Neural crest cell (in vitro differentiated cells): ENCODE measurements at regions not wholly inside any gene's neighbourhood (a gene's known extent, or its start where the extent isn't known, plus 50 kb on each side); places are given as distances from the start of the nearest gene placed in this dataset.

Experiments
- DNase-seq: peaks from one replicate; pipeline ENCODE4 v3.0.0; 2021; ENCODE audit warnings: low read depth, mixed read lengths, low spot score
- H3K27ac Mint-ChIP-seq: one replicate; pipeline ENCODE4 v1.8.0; 2021; ENCODE audit warnings: mild to moderate bottlenecking, mixed read lengths; ENCODE audit not compliant: unreplicated experiment
- H3K27me3 Mint-ChIP-seq: 2 replicates; pipeline ENCODE4 v1.8.0; 2021; ENCODE audit warnings: low read depth, mild to moderate bottlenecking, mixed read lengths
- H3K36me3 Mint-ChIP-seq: 2 replicates; pipeline ENCODE4 v1.8.0; 2021; ENCODE audit warnings: low read depth, mild to moderate bottlenecking, mixed read lengths
- H3K4me1 Mint-ChIP-seq: 2 replicates; pipeline ENCODE4 v1.8.0; 2021; ENCODE audit warnings: mixed read lengths
- H3K4me3 Mint-ChIP-seq: one replicate; pipeline ENCODE4 v1.8.0; 2021; ENCODE audit warnings: mild to moderate bottlenecking, mixed read lengths
- H3K9me3 Mint-ChIP-seq: 2 replicates; pipeline ENCODE4 v1.8.0; 2021; ENCODE audit warnings: mixed read lengths
- CTCF ChIP-seq: fragments of 200-600 bp; sonication (generic); conservative IDR thresholded peaks from 2 replicates; pipeline ENCODE4 v1.5.0; 2021; ENCODE audit warnings: antibody characterized with exemption, mild to moderate bottlenecking

DNA sequence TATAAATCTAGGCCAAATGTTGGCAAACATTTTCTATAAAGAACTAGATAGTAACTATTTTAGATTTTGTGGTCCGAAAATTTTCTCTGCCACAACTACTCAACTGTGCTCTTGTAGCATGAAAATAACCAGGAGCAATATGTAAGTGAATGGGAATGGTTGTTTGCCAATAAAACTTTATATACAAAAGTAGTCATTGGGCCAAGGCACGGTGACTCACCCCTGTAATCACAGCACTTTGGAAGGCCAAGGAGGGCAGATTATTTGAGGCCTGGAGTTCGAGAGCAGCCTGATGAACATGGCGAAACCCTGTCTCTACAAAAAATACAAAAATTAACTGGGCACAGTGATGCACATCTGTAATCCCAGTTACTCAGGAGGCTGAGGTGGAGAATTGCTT is 617.1 kb downstream of the EPM2A start:
- Mint-ChIP-seq H3K4me3 (no peak overlapping the region), H3K9me3 (no peaks in the 10 kb centered on the region), H3K27ac (no peak overlapping the region), H3K4me1 (peaks cover 7% of the 10 kb centered on the region), H3K36me3 (no peaks in the 10 kb centered on the region), H3K27me3 (no peaks in the 10 kb centered on the region)
- TF ChIP-seq CTCF, result no peak
- no peak for DNase-seq

GRCh38 chr6:145119081-145119480 is 616.2 kb downstream of the EPM2A start:
- Mint-ChIP-seq H3K4me1 (peaks cover 7% of the 10 kb centered on the region), H3K27ac (no peak overlapping the region)
- DNase-seq, result no peak

DNA sequence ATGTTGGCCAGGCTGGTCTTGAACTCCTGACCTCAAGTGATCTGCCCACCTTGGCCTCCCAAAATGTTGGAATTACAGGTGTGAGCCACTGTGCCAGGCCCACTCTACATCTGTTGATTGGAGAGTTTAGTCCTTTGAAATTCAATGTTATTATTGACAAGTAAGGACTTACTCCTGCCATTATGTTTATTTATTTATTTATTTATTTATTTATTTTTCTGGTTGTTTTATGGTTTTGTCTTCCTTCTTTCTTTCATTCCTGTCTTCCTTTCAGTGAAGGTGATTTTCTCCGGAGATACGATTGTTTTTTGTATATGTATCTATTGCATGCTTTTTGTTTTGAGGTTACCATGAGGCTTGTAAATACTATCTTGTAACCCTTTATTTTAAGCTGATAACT is 602.6 kb downstream of the EPM2A start:
- Mint-ChIP-seq H3K4me3 (no peak overlapping the region), H3K36me3 (peaks cover 9% of the 10 kb centered on the region), H3K27ac (no peak overlapping the region), H3K4me1 (peaks cover 11% of the 10 kb centered on the region), H3K9me3 (peaks cover 3% of the 10 kb centered on the region), H3K27me3 (no peaks in the 10 kb centered on the region)
- no peak for DNase-seq
- no peak for TF ChIP-seq CTCF

More at GRCh38 chr6:145119081-145119480, 616.2 kb downstream of the EPM2A start:
- Mint-ChIP-seq H3K36me3 (peaks cover 3% of the 10 kb centered on the region), H3K27me3 (no peaks in the 10 kb centered on the region), H3K9me3 (no peaks in the 10 kb centered on the region), H3K4me3 (no peak overlapping the region)
- no peak for TF ChIP-seq CTCF

- Mint-ChIP-seq H3K36me3 (peaks cover 4% of the 10 kb centered on the region), H3K4me3 (no peak overlapping the region), H3K27me3 (no peaks in the 10 kb centered on the region)
Measured at GRCh38 chr6:145135702-145136101, 599.6 kb downstream of the EPM2A start.

GRCh38 chr6:145137425-145137824 is 597.9 kb downstream of the EPM2A start:
- DNase-seq, result no peak
- Mint-ChIP-seq H3K36me3 (peaks cover 4% of the 10 kb centered on the region), H3K4me1 (peaks cover 43% of the 10 kb centered on the region), H3K27me3 (no peaks in the 10 kb centered on the region), H3K9me3 (peaks cover 3% of the 10 kb centered on the region), H3K4me3 (no peak overlapping the region), H3K27ac (no peak overlapping the region)
- peak; percentile 30 for TF ChIP-seq CTCF

More at GRCh38 chr6:145135702-145136101, 599.6 kb downstream of the EPM2A start:
- TF ChIP-seq CTCF, result no peak
- H3K4me1 Mint-ChIP-seq, result peaks cover 36% of the 10 kb centered on the region
- H3K9me3 Mint-ChIP-seq, result peaks cover 3% of the 10 kb centered on the region
- DNase-seq, result no peak
- H3K27ac Mint-ChIP-seq, result no peak overlapping the region
